Liver (tissue), 8 donors: ENCODE measurements at regions not wholly inside any gene's neighbourhood (a gene's known extent, or its start where the extent isn't known, plus 50 kb on each side); places are given as distances from the start of the nearest gene placed in this dataset.

ENCODE experiments used
- DNase-seq: peaks from one replicate; pipeline ENCODE4 v3.0.0-alpha.2; 2017; ENCODE audit warnings: low spot score
- H3K27ac ChIP-seq, 2 donors: one replicate each; pipeline ENCODE4 v1.7.0; 2013; ENCODE audit warnings: inconsistent platforms in 2 of 2, low read length in 2 of 2, control low read depth in 1 of 2, low read depth in 1 of 2, mild to moderate bottlenecking in 1 of 2
- H3K27me3 ChIP-seq, 4 donors: one replicate each; pipeline versions ENCODE4 v1.6.1 to v1.7.0; 2013; ENCODE audit warnings: low read length in 3 of 4, inconsistent platforms in 1 of 4, mild to moderate bottlenecking in 1 of 4, moderate library complexity in 1 of 4; ENCODE audit not compliant: control insufficient read depth in 4 of 4, insufficient read depth in 4 of 4
- H3K36me3 ChIP-seq, 4 donors: one replicate each; pipeline versions ENCODE4 v1.6.1 to v1.7.0; 2013; ENCODE audit warnings: low read length in 3 of 4, mild to moderate bottlenecking in 3 of 4, low read depth in 1 of 4, moderate library complexity in 1 of 4; ENCODE audit not compliant: control insufficient read depth in 4 of 4, insufficient read depth in 3 of 4
- H3K4me1 ChIP-seq, 4 donors: one replicate each; pipeline versions ENCODE4 v1.6.1 to v1.7.0; 2013; ENCODE audit warnings: low read length in 3 of 4, mild to moderate bottlenecking in 3 of 4, moderate library complexity in 1 of 4; ENCODE audit not compliant: control insufficient read depth in 4 of 4, insufficient read depth in 4 of 4
- H3K4me3 ChIP-seq, 3 donors: one replicate each; pipeline versions ENCODE4 v1.6.1 to v1.7.0; 2013; ENCODE audit warnings: low read length in 3 of 3, control low read depth in 1 of 3, low read depth in 1 of 3, mild to moderate bottlenecking in 1 of 3
- H3K9ac ChIP-seq, 2 donors: one replicate each; pipeline ENCODE4 v1.7.0; 2013; ENCODE audit warnings: low read length in 2 of 2, mild to moderate bottlenecking in 2 of 2, moderate library complexity in 2 of 2, control low read depth in 1 of 2, low read depth in 1 of 2
- H3K9me3 ChIP-seq, 4 donors: one replicate each; pipeline versions ENCODE4 v1.6.1 to v1.7.0; 2013; ENCODE audit warnings: low read length in 3 of 4; ENCODE audit not compliant: control insufficient read depth in 4 of 4
- CTCF ChIP-seq: fragments of 150-350 bp; IDR thresholded peaks from 2 replicates; pipeline ENCODE4 v1.5.1; 2017; ENCODE audit warnings: improper control_type of control experiment, low read depth, low read length; ENCODE audit not compliant: missing input control
- FOXA2 ChIP-seq: IDR thresholded peaks from 2 replicates; pipeline ENCODE4 v1.6.1; 2016; ENCODE audit warnings: antibody characterized with exemption
- GABPA ChIP-seq, 2 donors: IDR thresholded peaks in 1 of 2; conservative IDR thresholded peaks in 1 of 2; 2 replicates each; pipeline ENCODE4 v1.6.1; 2016; ENCODE audit warnings: antibody characterized with exemption in 2 of 2, mild to moderate bottlenecking in 1 of 2, moderate library complexity in 1 of 2
- HNF4A ChIP-seq, 2 donors: conservative IDR thresholded peaks; 2 replicates each; pipeline ENCODE4 v1.6.1; 2016; ENCODE audit warnings: antibody characterized with exemption in 2 of 2, mild to moderate bottlenecking in 2 of 2
- JUND ChIP-seq, 2 donors: IDR thresholded peaks; 2 replicates each; pipeline ENCODE4 v1.6.1; 2016; ENCODE audit warnings: antibody characterized with exemption in 2 of 2
- MAX ChIP-seq: IDR thresholded peaks from 2 replicates; pipeline ENCODE4 v1.6.1; 2016; ENCODE audit warnings: antibody characterized with exemption
- NR2F2 ChIP-seq: IDR thresholded peaks from 2 replicates; pipeline ENCODE4 v1.6.1; 2016; ENCODE audit warnings: antibody characterized with exemption
- RXRA ChIP-seq, 2 donors: IDR thresholded peaks; 2 replicates each; pipeline ENCODE4 v1.6.1; 2017 to 2018; ENCODE audit warnings: antibody characterized with exemption in 2 of 2, mild to moderate bottlenecking in 1 of 2
- SP1 ChIP-seq: IDR thresholded peaks from 2 replicates; pipeline ENCODE4 v1.6.1; 2018; ENCODE audit warnings: antibody characterized with exemption, mild to moderate bottlenecking
- WGBS: extraction: QIAGEN DNeasy Blood & Tissue Kit; methylation state at CpG from one replicate; pipeline ENCODE4 v1.1.7; 2013; 5-methylcytosine and 5-hydroxymethylcytosine counted together
- TF ChIP-seq, protein P1 (sequence below): IDR thresholded peaks from 2 replicates; pipeline ENCODE4 v1.6.1; 2016; ENCODE audit warnings: antibody characterized with exemption
- TF ChIP-seq, protein P2 (sequence below): IDR thresholded peaks from 2 replicates; pipeline ENCODE4 v1.6.1; 2016; ENCODE audit warnings: antibody characterized with exemption, mild to moderate bottlenecking
- donor health status: healthy.
- donor health status: healthy.
- donor health status: healthy.
- donor health status: healthy.
- donor health status: healthy.

- WGBS: 84% methylated on average over 4 of the region's 4 CpGs
Measured at GRCh38 chr12:93029091-93029490, 100.0 kb upstream of the EEA1 start.

DNA sequence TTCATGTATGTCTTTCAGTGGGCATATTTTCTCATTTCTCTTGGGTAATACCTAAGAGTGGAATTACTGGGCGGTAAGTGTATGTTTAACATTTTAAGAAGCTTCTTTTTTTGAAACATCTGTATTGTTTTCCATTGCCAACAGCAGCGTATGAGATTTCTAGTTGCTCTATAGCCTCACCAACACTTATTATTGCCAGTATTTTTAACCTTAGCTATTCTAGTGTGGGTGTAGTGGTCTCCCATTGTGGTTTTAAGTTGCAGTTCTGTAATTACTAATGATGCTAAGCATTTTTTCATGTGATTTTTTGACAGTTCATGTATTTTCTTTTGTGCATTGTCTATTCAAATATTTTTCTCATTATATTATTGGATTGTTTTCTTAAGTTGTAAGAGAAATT lies 101.9 kb upstream of the EEA1 start:
- H3K27ac ChIP-seq: no peak overlapping the region
- TF ChIP-seq RXRA (IDR thresholded peaks at IDR 0.05) (no peak), HNF4A (conservative IDR thresholded peaks at IDR 0.05) (no peak), GABPA (IDR thresholded peaks at IDR 0.05 in 1 of 2, conservative IDR thresholded peaks at IDR 0.05 in 1 of 2) (no peak), JUND (IDR thresholded peaks at IDR 0.05) (no peak), MAX (no peak), SP1 (no peak)
- TF ChIP-seq, protein P1, sequence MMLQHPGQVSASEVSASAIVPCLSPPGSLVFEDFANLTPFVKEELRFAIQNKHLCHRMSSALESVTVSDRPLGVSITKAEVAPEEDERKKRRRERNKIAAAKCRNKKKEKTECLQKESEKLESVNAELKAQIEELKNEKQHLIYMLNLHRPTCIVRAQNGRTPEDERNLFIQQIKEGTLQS: no peak
- H3K9ac ChIP-seq: no peak overlapping the region
- no peaks in the 10 kb centered on the region for H3K9me3 ChIP-seq
- H3K36me3 ChIP-seq: no peaks in the 10 kb centered on the region
- H3K4me1 ChIP-seq: no peaks in the 10 kb centered on the region
- H3K27me3 ChIP-seq: no peaks in the 10 kb centered on the region
- 87% methylated on average over 2 of the region's 2 CpGs for WGBS
- DNase-seq: no peak
- no peak overlapping the region for H3K4me3 ChIP-seq

More at GRCh38 chr12:93029091-93029490, 100.0 kb upstream of the EEA1 start:
- TF ChIP-seq CTCF (no peak), FOXA2 (no peak)
- TF ChIP-seq, protein P1: no peak
- no peaks in the 10 kb centered on the region for H3K36me3 ChIP-seq
- peaks cover 0 to 4% (median 0%) of the 10 kb centered on the region in 4 donors for H3K4me1 ChIP-seq
- H3K27me3 ChIP-seq: no peaks in the 10 kb centered on the region
- no peak overlapping the region for H3K9ac ChIP-seq
- H3K27ac ChIP-seq: no peak overlapping the region
- no peaks in the 10 kb centered on the region for H3K9me3 ChIP-seq
- H3K4me3 ChIP-seq: no peak overlapping the region
- no peak for DNase-seq

GRCh38 chr12:93032758-93033157 lies 103.7 kb upstream of the EEA1 start:
- Histone ChIP-seq H3K27me3 (no peaks in the 10 kb centered on the region), H3K9me3 (no peaks in the 10 kb centered on the region), H3K9ac (no peak overlapping the region), H3K27ac (no peak overlapping the region), H3K4me3 (no peak overlapping the region), H3K36me3 (no peaks in the 10 kb centered on the region), H3K4me1 (no peaks in the 10 kb centered on the region)
- no peak for DNase-seq
- TF ChIP-seq FOXA2 (no peak), NR2F2 (no peak), JUND (IDR thresholded peaks at IDR 0.05) (no peak)
- TF ChIP-seq, protein P2, sequence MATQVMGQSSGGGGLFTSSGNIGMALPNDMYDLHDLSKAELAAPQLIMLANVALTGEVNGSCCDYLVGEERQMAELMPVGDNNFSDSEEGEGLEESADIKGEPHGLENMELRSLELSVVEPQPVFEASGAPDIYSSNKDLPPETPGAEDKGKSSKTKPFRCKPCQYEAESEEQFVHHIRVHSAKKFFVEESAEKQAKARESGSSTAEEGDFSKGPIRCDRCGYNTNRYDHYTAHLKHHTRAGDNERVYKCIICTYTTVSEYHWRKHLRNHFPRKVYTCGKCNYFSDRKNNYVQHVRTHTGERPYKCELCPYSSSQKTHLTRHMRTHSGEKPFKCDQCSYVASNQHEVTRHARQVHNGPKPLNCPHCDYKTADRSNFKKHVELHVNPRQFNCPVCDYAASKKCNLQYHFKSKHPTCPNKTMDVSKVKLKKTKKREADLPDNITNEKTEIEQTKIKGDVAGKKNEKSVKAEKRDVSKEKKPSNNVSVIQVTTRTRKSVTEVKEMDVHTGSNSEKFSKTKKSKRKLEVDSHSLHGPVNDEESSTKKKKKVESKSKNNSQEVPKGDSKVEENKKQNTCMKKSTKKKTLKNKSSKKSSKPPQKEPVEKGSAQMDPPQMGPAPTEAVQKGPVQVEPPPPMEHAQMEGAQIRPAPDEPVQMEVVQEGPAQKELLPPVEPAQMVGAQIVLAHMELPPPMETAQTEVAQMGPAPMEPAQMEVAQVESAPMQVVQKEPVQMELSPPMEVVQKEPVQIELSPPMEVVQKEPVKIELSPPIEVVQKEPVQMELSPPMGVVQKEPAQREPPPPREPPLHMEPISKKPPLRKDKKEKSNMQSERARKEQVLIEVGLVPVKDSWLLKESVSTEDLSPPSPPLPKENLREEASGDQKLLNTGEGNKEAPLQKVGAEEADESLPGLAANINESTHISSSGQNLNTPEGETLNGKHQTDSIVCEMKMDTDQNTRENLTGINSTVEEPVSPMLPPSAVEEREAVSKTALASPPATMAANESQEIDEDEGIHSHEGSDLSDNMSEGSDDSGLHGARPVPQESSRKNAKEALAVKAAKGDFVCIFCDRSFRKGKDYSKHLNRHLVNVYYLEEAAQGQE: no peak
